Mucosa of stomach (tissue), 1 donor: ENCODE measurements at regions not wholly inside any gene's neighbourhood (a gene's known extent, or its start where the extent isn't known, plus 50 kb on each side); places are given as distances from the start of the nearest gene placed in this dataset.
"Not testable (repeated sequence)": the region's sequence is repeated elsewhere in the genome, so short reads cannot be mapped to it uniquely, and the experiment has no call there.

Experiments used
- H3K27me3 ChIP-seq: one replicate; pipeline ENCODE4 v1.7.0; 2013; ENCODE audit warnings: mild to moderate bottlenecking, low read length; ENCODE audit not compliant: control insufficient read depth, insufficient read depth
- H3K36me3 ChIP-seq: one replicate; pipeline ENCODE4 v1.7.0; 2013; ENCODE audit warnings: low read length; ENCODE audit not compliant: control insufficient read depth, insufficient read depth
- H3K4me1 ChIP-seq: one replicate; pipeline ENCODE4 v1.7.0; 2013; ENCODE audit warnings: mild to moderate bottlenecking, low read length; ENCODE audit not compliant: control insufficient read depth, insufficient read depth
- H3K4me3 ChIP-seq: one replicate; pipeline ENCODE4 v1.7.0; 2013; ENCODE audit warnings: low read length
- H3K9ac ChIP-seq: one replicate; pipeline ENCODE4 v1.7.0; 2013; ENCODE audit warnings: mild to moderate bottlenecking, low read length, moderate library complexity
- H3K9me3 ChIP-seq: one replicate; pipeline ENCODE4 v1.7.0; 2013; ENCODE audit warnings: mild to moderate bottlenecking, low read length, moderate library complexity; ENCODE audit not compliant: control insufficient read depth
- donor health status: Pancreatic carcinoma.

- H3K4me3 ChIP-seq = no peak overlapping the region
- H3K36me3 ChIP-seq = no peaks in the 10 kb centered on the region
- H3K27me3 ChIP-seq = no peaks in the 10 kb centered on the region
- peaks cover 8% of the 10 kb centered on the region for H3K4me1 ChIP-seq
- H3K9ac ChIP-seq = no peak overlapping the region
- no peaks in the 10 kb centered on the region for H3K9me3 ChIP-seq
Observed at GRCh38 chr4:96407225-96407624, 567.3 kb downstream of the PDHA2 start.

GRCh38 chr4:96407738-96408463, 568.0 kb downstream of the PDHA2 start:
- H3K27me3 ChIP-seq = no peaks in the 10 kb centered on the region

GRCh38 chr4:96414853-96415252, 575.0 kb downstream of the PDHA2 start:
- H3K4me3 ChIP-seq, H3K9me3 ChIP-seq, H3K4me1 ChIP-seq, H3K9ac ChIP-seq, H3K36me3 ChIP-seq, H3K27me3 ChIP-seq: not testable (repeated sequence)

More at GRCh38 chr4:96407738-96408463, 568.0 kb downstream of the PDHA2 start:
- H3K9me3 ChIP-seq = no peaks in the 10 kb centered on the region
- H3K9ac ChIP-seq = no peak overlapping the region
- no peaks in the 10 kb centered on the region for H3K36me3 ChIP-seq
- H3K4me1 ChIP-seq = peaks cover 8% of the 10 kb centered on the region
- no peak overlapping the region for H3K4me3 ChIP-seq

DNA sequence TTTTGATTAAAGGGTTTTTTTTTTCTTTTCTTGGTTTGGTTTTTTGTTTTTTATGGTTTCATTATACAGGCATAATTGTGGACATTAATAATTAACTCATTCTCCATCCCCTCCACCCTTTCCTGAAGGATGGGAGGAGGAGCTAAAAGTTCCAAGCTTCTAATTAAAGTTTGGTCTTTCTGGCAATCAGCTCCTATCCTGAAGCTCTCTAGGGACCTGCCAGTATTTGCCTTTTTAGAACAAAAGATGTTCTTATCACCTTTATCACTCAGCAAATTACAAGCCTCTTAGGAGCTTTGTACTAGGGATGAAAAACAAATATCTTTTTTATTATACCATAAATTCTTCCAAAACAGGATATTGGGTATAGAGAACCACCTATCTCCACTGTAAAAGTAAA, 589.8 kb downstream of the PDHA2 start:
- Histone ChIP-seq H3K9ac (no peak overlapping the region), H3K4me3 (no peak overlapping the region)

GRCh38 chr4:96431094-96431493, 591.2 kb downstream of the PDHA2 start:
- H3K4me3 ChIP-seq = no peak overlapping the region
- H3K36me3 ChIP-seq = no peaks in the 10 kb centered on the region
- no peaks in the 10 kb centered on the region for H3K9me3 ChIP-seq
- H3K9ac ChIP-seq = no peak overlapping the region
- H3K27me3 ChIP-seq = no peaks in the 10 kb centered on the region
- H3K4me1 ChIP-seq = no peaks in the 10 kb centered on the region

More for the DNA sequence above, 589.8 kb downstream of the PDHA2 start:
- no peaks in the 10 kb centered on the region for H3K36me3 ChIP-seq
- no peaks in the 10 kb centered on the region for H3K27me3 ChIP-seq
- H3K4me1 ChIP-seq = no peaks in the 10 kb centered on the region
- H3K9me3 ChIP-seq = no peaks in the 10 kb centered on the region

GRCh38 chr4:96448315-96448872, 608.5 kb downstream of the PDHA2 start:
- H3K4me1 ChIP-seq = no peaks in the 10 kb centered on the region
- H3K4me3 ChIP-seq = no peak overlapping the region
- no peak overlapping the region for H3K9ac ChIP-seq
- H3K9me3 ChIP-seq = peaks cover 5% of the 10 kb centered on the region
- H3K36me3 ChIP-seq = no peaks in the 10 kb centered on the region
- H3K27me3 ChIP-seq = no peaks in the 10 kb centered on the region

DNA sequence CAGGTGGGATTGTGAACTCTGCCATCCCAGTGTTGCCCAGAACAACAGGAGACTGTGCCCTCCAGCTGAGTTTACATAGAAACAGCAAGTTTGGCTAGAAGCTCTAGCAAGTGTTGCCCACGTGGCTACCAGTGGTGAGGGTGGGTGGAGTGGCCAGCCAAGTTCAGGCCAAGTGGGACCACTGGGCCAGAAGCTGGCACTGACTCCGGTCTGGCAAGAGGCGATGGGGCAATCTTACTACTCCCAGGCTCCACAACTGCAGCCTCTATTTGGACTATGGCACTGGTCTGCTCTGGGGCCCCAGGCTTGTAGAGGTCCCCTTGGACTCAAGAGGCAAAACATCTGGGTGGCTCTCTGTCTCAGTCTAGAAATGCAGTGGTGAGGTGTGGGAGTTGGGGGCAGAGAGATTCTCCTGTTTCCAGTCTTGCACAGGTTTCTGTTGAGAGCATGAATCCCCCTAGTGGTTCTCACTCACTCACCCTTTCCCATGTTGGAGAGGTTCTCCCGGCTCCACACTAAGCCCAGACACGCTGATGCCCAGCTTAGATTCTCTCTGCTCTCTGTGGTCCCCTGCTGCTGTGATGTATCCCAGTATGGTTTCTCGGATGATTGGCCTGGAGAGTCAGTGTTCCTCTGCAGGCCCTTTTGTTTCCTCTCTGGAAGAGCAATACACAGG, 615.3 kb downstream of the PDHA2 start:
- Histone ChIP-seq H3K27me3 (no peaks in the 10 kb centered on the region), H3K4me3 (no peak overlapping the region), H3K9me3 (no peaks in the 10 kb centered on the region), H3K36me3 (no peaks in the 10 kb centered on the region), H3K4me1 (no peaks in the 10 kb centered on the region), H3K9ac (no peak overlapping the region)

DNA sequence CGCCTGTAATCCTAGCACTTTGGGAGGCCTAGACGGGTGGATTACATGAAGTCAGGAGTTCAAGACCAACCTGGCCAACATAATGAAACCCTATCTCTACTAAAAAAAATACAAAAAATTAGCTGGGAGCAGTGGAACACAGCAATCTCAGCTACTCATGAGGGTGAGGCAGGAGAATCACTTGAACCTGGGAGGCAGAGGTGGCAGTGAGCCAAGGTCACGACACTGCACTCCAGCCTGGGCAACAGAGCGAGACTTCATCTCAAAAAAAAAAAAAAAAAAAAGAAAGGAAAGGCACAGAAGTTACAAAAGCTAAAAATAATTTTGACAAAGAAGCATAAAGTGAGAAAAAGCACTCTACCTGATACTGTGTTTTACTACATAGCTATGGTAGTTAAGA, 618.1 kb downstream of the PDHA2 start:
- not testable (repeated sequence) for H3K4me1 ChIP-seq, H3K4me3 ChIP-seq, H3K9me3 ChIP-seq, H3K36me3 ChIP-seq, H3K27me3 ChIP-seq, H3K9ac ChIP-seq

GRCh38 chr4:96459105-96459504, 619.2 kb downstream of the PDHA2 start:
- no peak overlapping the region for H3K9ac ChIP-seq

GRCh38 chr4:96465834-96466233, 625.9 kb downstream of the PDHA2 start:
- no peaks in the 10 kb centered on the region for H3K4me1 ChIP-seq
- no peaks in the 10 kb centered on the region for H3K27me3 ChIP-seq

More at GRCh38 chr4:96459105-96459504, 619.2 kb downstream of the PDHA2 start:
- H3K27me3 ChIP-seq = no peaks in the 10 kb centered on the region
- no peaks in the 10 kb centered on the region for H3K9me3 ChIP-seq
- no peaks in the 10 kb centered on the region for H3K4me1 ChIP-seq
- H3K36me3 ChIP-seq = no peaks in the 10 kb centered on the region
- H3K4me3 ChIP-seq = no peak overlapping the region

DNA sequence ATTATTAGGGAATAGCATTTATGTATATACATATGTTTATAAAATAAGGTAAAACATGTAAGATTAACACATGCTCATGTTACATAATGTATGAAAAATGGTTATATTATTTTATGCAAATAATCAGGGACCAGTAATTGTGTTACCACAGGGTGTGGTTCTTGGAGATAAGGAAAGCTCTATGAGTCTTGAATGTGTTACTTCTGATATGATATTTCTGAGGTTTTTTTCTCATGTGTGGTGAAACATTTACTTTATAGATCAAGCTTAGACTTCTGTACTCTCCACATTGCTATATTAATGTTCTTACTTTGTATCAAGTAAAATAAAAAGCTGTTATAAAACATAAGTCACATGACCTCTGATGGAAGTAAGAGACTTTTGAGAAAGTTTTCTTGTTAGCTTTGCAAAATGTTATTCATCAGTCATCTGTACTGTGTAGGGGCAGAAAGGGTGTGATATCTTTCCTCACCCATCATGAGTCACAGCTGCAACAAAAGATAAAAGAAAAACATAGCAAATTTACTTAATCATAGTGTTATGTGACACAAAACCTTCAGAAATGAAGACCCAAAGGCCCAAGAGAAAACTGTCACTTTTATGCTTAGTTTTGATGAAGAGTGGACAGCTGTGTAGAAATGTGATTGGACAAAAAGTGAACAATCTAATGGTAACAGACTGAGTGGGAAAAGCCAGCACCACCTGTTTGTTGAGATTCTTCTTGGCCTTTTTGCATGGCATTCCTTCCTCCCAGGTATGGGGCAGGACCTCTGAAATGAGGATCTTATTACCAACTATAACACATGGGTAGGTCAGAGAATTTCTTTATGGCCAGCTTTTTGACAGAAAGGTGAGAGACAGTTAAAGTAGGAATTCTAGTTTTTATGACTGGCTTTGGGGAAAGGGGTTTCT, 632.3 kb downstream of the PDHA2 start:
- H3K9me3 ChIP-seq = no peaks in the 10 kb centered on the region

More at GRCh38 chr4:96465834-96466233, 625.9 kb downstream of the PDHA2 start:
- Histone ChIP-seq H3K36me3 (no peaks in the 10 kb centered on the region), H3K4me3 (no peak overlapping the region), H3K9ac (no peak overlapping the region), H3K9me3 (no peaks in the 10 kb centered on the region)

More for the DNA sequence above, 632.3 kb downstream of the PDHA2 start:
- no peak overlapping the region for H3K9ac ChIP-seq
- peaks cover 18% of the 10 kb centered on the region for H3K4me1 ChIP-seq
- H3K36me3 ChIP-seq = no peaks in the 10 kb centered on the region
- H3K4me3 ChIP-seq = no peak overlapping the region
- no peaks in the 10 kb centered on the region for H3K27me3 ChIP-seq
